Heart right ventricle (tissue), 16 donors: ENCODE measurements at regions not wholly inside any gene's neighbourhood (a gene's known extent, or its start where the extent isn't known, plus 50 kb on each side); places are given as distances from the start of the nearest gene placed in this dataset.
A peak's percentile ranks its signal among the peaks of the same experiment; 100 is the strongest.

Experiments
- ATAC-seq, 8 donors: fragments of 200-7000 bp; cut with Tn5 transposase; one replicate each; pipeline ENCODE4 v1.9.1; 2020; ENCODE audit warnings: mild to moderate bottlenecking in 8 of 8, moderate library complexity in 8 of 8, moderate number of reproducible peaks in 1 of 8
- DNase-seq, 2 donors: peaks; one replicate each; pipeline ENCODE4 v3.0.0-alpha.2; 2020
- H3K27ac ChIP-seq, 10 donors: fragments of 200-600 bp; sonication (generic) in 2 of 10; one replicate each; pipeline versions ENCODE4 v1.5.0 to v1.8.0; 2020 to 2022; ENCODE audit warnings: mild to moderate bottlenecking in 3 of 10
- H3K27me3 ChIP-seq, 7 donors: fragments of 200-600 bp; one replicate each; pipeline ENCODE4 v1.8.0; 2021 to 2022; ENCODE audit warnings: mild to moderate bottlenecking in 2 of 7
- H3K36me3 ChIP-seq, 9 donors: fragments of 200-600 bp; sonication (generic) in 1 of 9; one replicate each; pipeline versions ENCODE4 v1.5.0 to v1.8.0; 2020 to 2022; ENCODE audit warnings: mild to moderate bottlenecking in 2 of 9
- H3K4me1 ChIP-seq, 9 donors: fragments of 200-600 bp; sonication (generic) in 1 of 9; one replicate each; pipeline versions ENCODE4 v1.5.0 to v1.8.0; 2020 to 2022; ENCODE audit warnings: mild to moderate bottlenecking in 4 of 9
- H3K4me3 ChIP-seq, 10 donors: fragments of 200-600 bp; sonication (generic) in 2 of 10; one replicate each; pipeline versions ENCODE4 v1.5.0 to v1.8.0; 2020 to 2022; ENCODE audit warnings: mild to moderate bottlenecking in 7 of 10, moderate library complexity in 2 of 10
- H3K9me3 ChIP-seq, 11 donors: fragments of 200-600 bp in 10 of 11; sonication (generic) in 2 of 11; one replicate each; pipeline versions ENCODE4 v1.5.0 to v1.8.0; 2013 to 2022; ENCODE audit warnings: mild to moderate bottlenecking in 2 of 11, control low read depth in 1 of 11, moderate library complexity in 1 of 11
- WGBS, 2 donors: extraction: QIAGEN DNeasy Blood & Tissue Kit; methylation state at CpG; one replicate each; pipeline ENCODE4 v1.1.7; 2013; ENCODE audit warnings: inconsistent platforms in 1 of 2; 5-methylcytosine and 5-hydroxymethylcytosine counted together
- intact Hi-C, 10 donors: fragments of 100-400 bp; cut with DNase I; formaldehyde crosslinking; loops; one replicate each; pipeline versions ENCODE4 v1.11.1 to v1.14.2; 2022
- TF ChIP-seq, protein P1 (sequence below), 9 donors: fragments of 200-600 bp; sonication (generic) in 2 of 9; IDR thresholded peaks; one replicate each; pipeline versions ENCODE4 v1.5.0 to v1.8.0; 2021 to 2022; ENCODE audit warnings: antibody characterized with exemption in 9 of 9, mild to moderate bottlenecking in 5 of 9, moderate library complexity in 1 of 9
- donor health status: Arrhythmogenic right ventricular cardiomyopathy.
- donor health status: ischemic (EF 13 %, LVEDD 7.1; RV severe dilation, severe dysfunction).
- donor health status: healthy with polysubstance abuse.
- donor health status: DM: no; HTN: yes; CAD: no.
- donor health status: DM: no; HTN: no; CAD: no.
- donor health status: ischemic (EF 25% LVEDD 6.9; RV normal size, moderate dysfunction).
- donor health status: ischemic (EF 25% LVEDD 5.7; RV mildly dilated, moderate dysfunction).
- donor health status: healthy.
- donor health status: DM: yes; HTN: yes; CAD: no.
- donor health status: Ischemic cardiomyopathy.
- donor health status: ischemic (EF 35%, LVEDD 5.7; RV mildly dilated, moderate dysfunction).
- donor health status: nonischemic (EF 11% LVEDD 7.7; RV severe dilation, severe dysfunction).
- donor health status: DM: yes; HTN: yes; CAD: no.
- donor health status: PGD.
- donor health status: ischemic (EF 29% LVEDD 5.4; RV normal size, mild dysfunction).
- donor health status: nonischemic (EF 23%, LVEDD 6.1; RV moderate dilation, normal function).

DNA sequence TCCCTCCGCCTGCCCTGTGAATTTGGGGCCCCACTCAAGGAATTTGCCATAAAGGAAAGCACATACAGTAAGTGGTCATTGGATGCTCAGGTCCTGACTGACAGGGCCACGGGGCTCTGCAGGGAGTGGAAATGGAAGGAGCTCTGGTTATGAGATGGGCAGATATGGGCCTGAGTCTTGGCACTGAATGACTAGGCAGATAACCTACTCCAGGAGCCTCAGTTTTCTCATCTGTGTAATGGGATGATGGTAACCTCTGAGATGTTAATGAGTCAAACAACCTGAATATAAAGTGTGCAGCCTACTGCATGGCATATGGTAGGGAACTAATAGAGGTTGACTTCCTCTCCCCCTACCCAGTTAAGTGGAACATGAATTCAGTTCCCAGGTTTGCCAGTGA, 56.4 kb upstream of the NAA20 start:
- DNase-seq, result no peak
- TF ChIP-seq, protein P1, sequence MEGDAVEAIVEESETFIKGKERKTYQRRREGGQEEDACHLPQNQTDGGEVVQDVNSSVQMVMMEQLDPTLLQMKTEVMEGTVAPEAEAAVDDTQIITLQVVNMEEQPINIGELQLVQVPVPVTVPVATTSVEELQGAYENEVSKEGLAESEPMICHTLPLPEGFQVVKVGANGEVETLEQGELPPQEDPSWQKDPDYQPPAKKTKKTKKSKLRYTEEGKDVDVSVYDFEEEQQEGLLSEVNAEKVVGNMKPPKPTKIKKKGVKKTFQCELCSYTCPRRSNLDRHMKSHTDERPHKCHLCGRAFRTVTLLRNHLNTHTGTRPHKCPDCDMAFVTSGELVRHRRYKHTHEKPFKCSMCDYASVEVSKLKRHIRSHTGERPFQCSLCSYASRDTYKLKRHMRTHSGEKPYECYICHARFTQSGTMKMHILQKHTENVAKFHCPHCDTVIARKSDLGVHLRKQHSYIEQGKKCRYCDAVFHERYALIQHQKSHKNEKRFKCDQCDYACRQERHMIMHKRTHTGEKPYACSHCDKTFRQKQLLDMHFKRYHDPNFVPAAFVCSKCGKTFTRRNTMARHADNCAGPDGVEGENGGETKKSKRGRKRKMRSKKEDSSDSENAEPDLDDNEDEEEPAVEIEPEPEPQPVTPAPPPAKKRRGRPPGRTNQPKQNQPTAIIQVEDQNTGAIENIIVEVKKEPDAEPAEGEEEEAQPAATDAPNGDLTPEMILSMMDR (IDR thresholded peaks at IDR 0.05), result no peak
- Histone ChIP-seq H3K27ac (no peak overlapping the region), H3K27me3 (no peaks in the 10 kb centered on the region), H3K36me3 (peaks cover 0 to 100% (median 65%) of the 10 kb centered on the region in 9 donors), H3K4me1 (peaks cover 0 to 21% (median 8%) of the 10 kb centered on the region in 9 donors), H3K4me3 (no peak overlapping the region), H3K9me3 (no peaks in the 10 kb centered on the region)
- intact Hi-C loops, result no loop called here
- WGBS, 2 donors, result 96% methylated on average over 2 of the region's 2 CpGs
- no peak for ATAC-seq

DNA sequence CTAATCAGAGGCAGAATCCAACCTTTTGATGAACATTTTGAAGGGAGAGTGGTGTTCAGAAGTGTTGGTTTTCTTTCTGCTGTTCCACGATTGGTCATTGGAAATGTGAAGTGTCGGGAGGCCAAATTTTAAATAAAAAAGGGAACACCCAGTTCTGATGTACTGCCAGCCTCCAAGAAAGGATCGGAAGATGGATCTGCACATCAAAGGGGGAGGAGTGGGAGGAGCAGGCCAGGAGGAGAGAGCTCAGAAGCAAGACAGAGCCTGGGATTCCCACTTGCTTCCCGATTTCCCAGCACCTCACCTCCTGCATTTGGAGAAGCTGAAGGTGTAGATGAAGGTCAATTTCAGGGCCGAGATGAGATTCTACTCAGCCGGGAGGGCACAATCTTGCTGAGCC, 55.9 kb upstream of the NAA20 start:
- peaks cover 0 to 21% (median 8%) of the 10 kb centered on the region in 9 donors for H3K4me1 ChIP-seq
- H3K9me3 ChIP-seq, result no peaks in the 10 kb centered on the region
- no peak for DNase-seq
- WGBS, 2 donors, result 82 to 87% methylated on average over 6 of the region's 6 CpGs
- TF ChIP-seq, protein P1 (IDR thresholded peaks at IDR 0.05), result no peak
- peaks cover 0 to 100% (median 69%) of the 10 kb centered on the region in 9 donors for H3K36me3 ChIP-seq
- H3K4me3 ChIP-seq, result no peak overlapping the region
- no peak for ATAC-seq
- H3K27ac ChIP-seq, result no peak overlapping the region
- intact Hi-C loops, result no loop called here
- no peaks in the 10 kb centered on the region for H3K27me3 ChIP-seq

DNA sequence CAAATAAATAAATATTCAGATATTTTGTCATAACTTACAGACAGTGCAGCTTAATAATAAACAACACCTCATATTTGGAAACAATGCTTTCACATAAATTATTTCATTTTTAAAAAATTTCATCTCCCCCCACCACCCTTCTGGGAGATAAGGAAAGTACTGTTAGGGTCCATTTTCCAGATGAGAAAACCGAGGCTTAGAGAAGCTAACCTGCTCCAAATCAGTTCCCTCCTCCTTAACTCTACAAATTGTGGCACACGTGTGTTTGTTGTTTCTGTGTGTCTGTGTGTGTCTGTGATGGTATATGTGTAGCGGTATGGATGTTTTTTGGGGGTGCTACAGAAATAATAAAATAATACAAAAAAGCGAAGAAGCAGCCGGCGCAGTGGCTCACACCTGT, 54.2 kb upstream of the NAA20 start:
- TF ChIP-seq, protein P1 (IDR thresholded peaks at IDR 0.05), result no peak
- H3K4me1 ChIP-seq, result peaks cover 0 to 34% (median 20%) of the 10 kb centered on the region in 9 donors
- peaks cover 0 to 100% (median 63%) of the 10 kb centered on the region in 9 donors for H3K36me3 ChIP-seq
- no peak for DNase-seq
- no peaks in the 10 kb centered on the region for H3K9me3 ChIP-seq
- H3K4me3 ChIP-seq, result no peak overlapping the region
- 95 to 98% methylated on average over 6 of the region's 6 CpGs for WGBS, 2 donors
- intact Hi-C loops, result no loop called here
- H3K27me3 ChIP-seq, result no peaks in the 10 kb centered on the region
- H3K27ac ChIP-seq, result no peak overlapping the region
- no peak for ATAC-seq

DNA sequence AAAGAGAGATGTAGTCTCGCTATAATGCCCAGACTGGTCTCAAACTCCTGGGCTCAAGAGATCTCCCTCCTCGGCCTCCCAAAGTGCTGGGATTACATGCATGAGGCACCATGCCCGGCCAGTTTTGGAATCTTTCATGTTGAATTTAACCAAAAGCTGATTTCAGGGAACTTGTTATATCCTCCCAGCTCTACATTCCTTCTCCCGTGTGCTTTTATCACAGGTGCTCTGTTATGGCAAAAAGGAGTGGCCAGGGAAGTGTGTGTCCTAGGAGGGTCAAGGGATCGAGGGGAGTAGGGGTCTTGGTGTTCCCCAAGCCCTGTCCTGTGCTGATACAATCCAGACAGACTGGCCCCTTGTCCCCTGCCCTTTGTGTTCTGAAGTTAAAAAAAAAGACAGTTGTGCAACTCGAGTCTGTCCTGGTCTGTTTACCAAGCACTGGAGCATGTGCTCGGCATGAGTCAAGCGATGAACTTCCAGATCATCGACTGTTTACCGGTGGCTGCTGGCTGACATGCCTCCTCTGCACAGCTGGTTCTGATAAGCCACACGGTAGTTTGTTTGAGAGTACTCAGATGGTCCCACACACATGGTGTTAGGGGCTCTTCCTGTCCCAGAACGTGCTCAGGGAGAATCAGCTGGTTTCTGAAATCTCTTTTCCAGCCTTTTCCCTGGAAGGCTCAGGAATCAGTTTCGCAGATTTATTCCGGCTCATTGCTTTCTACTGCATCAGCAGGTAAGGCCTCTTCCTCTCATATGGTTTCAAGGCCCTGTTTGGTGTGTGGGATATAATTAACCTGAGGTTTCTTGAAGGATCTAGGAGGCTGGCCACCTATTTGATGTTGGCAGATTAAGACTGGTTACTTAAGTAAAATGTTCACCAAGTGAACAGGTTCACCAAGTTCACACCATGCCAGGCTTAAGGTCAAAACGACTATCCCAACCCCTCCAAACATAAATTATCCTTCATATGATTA, 52.6 kb upstream of the NAA20 start:
- DNase-seq (no peak), ATAC-seq (peak; percentile 32 to 85 (median 64))
- Histone ChIP-seq H3K27me3 (no peaks in the 10 kb centered on the region), H3K9me3 (no peaks in the 10 kb centered on the region), H3K27ac (peak overlapping the region in 6 of 10 donors; percentile 9 to 52 (median 40)), H3K4me3 (no peak overlapping the region), H3K36me3 (peaks cover 0 to 100% (median 52%) of the 10 kb centered on the region in 9 donors), H3K4me1 (peaks cover 0 to 43% (median 27%) of the 10 kb centered on the region in 9 donors)
- 53 to 54% methylated on average over 15 of the region's 15 CpGs for WGBS, 2 donors
- intact Hi-C loops, result no loop called here
- TF ChIP-seq, protein P1 (IDR thresholded peaks at IDR 0.05), result no peak
